NCI-H510A treated with DMSO at 0.1 percent for 48 hours (cell line): ENCODE measurements at regions not wholly inside any gene's neighbourhood (a gene's known extent, or its start where the extent isn't known, plus 50 kb on each side); places are given as distances from the start of the nearest gene placed in this dataset.
"Not testable (repeated sequence)": the region's sequence is repeated elsewhere in the genome, so short reads cannot be mapped to it uniquely, and the experiment has no call there.

Source experiments
- DNase-seq: peaks from one replicate; lab custom pipeline; 2025; lab: John Stamatoyannopoulos, UW

- no peak for DNase-seq
These were observed 187.8 kb downstream of the ZNF516 start for GRCh38 chr18:76307293-76307690.

- DNase-seq: no peak
These were observed 188.3 kb downstream of the ZNF516 start for GRCh38 chr18:76306685-76307292.

DNA sequence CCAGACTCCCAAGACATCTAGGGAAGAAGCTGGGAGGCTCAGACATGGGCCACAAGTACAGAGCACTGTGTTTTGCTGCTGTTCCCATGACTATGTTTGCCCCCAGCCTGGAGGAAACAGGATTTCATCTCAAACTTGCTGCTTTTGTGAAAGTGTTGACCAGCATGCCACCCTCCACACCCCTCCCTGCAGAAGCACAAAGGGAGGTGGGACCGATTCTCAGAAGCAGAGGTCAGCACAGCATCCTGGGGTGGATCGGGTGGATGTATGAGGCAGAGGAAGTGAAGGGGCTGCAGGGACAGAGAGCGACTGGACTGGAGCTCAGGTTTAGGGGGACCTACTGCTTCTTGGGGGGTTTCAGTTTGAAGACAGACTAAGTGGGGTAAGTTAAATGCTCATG lies 209.2 kb downstream of the ZNF516 start:
- no peak for DNase-seq

DNA sequence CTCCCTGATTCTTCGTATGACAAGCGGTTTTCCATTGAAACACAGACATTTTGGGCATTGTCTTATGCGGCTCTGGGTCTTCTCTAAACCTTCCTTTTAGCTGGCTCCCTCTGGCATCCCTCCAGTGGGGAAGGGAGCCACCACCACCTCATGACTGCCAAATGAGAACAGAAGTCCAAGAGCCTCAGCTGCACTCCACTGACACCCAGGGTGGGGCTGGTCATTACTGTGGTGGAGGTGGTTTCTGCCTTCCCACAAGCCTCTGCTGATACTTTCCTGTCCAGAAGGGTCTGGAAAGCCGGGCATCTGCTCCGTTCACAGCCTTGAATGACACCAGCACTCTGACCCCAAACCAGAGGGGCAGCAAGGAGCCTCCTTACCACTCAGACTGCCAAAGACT lies 213.5 kb downstream of the ZNF516 start:
- no peak for DNase-seq

DNA sequence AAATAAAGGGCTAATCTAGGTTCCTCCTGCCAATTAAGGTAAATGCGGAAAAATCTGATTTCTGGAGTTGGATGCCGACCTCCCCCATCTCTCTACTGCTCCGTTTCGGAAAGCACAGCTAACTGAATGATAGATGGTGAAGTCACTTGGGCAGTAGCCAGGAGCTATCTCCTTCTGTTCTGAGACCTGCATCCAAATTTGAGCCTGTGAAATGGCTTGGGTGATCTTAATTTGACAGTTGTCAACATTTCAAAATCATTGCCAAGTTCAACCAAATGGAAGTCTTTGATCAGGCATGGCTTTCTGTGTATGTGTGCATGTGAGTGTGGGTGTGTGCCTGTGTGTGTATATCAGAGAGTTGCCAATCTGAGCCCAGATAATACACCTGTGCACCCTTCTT lies 217.2 kb downstream of the ZNF516 start:
- no peak for DNase-seq

DNA sequence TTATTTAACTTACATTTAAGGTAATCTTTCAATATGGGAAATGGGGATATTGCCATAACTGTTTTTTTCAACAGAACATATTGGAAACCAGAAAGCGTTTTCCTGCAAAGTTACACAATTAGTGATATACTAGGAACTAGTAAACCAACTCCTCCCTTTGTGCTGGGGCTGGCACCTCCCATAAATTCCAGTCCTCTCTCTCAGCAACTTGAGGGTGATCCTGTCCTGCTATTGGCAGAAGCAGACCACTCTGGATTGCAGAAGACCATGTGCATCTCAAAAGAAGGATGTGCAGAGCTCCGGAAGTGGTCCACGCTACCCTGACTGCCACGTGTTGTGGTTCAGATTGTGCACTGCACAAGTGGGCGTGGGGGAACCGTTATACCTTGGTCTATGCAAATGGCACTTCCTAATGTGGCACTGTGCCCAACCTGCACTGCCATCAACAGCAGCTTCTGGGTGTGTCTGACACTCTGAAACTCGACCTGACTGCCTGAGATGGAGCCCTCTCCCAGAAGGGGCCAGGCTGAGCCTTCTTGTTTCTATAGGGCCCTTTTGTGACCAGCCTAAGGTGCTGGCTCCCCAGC lies 219.2 kb downstream of the ZNF516 start:
- peak; percentile 17 for DNase-seq

GRCh38 chr18:76274468-76275289 lies 220.4 kb downstream of the ZNF516 start:
- peak; percentile 67 for DNase-seq

DNA sequence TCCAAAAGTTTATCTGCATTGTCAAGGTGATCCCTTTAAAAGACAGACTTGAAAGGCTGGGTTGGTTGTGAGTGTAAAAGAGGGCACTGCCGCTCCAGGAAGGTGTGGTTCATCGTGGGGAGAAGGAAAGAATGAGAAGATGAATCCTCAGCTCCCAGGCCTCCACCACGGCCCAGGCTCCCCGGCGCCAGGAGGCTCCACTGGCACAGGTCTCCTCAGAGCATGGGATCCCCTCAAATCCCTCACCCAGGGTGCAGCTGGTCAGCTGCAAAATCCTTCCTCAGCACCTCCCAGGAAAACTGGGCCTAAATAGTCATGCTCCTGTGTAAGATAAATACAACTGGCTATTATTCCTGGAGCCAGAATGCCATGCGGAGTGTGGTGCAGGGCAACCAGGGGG lies 221.1 kb downstream of the ZNF516 start:
- DNase-seq: no peak

DNA sequence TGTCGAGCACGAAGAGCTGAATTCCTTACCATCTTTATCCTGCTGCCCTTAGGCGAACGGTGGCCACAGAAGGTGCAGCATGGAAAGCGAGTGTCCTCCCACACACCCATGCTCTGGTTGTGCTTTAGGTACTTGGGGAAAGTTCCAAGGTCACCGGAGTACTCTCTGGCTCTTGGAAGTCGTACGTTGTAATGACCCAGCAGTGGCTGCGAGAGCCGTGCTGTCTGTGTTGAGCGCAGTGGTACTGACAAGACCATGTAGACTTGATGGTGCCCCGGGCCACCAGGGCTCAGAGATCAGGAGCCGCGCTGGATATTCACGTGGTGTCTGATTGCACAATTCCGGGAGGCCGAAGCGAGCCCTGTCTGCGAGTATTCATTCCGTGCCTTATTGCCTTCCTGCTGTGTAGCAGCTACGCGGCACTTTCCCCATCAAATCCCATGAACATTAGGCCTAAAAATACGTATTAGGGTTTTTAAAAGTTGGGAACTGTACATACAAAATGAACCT lies 222.0 kb downstream of the ZNF516 start:
- DNase-seq: no peak

DNA sequence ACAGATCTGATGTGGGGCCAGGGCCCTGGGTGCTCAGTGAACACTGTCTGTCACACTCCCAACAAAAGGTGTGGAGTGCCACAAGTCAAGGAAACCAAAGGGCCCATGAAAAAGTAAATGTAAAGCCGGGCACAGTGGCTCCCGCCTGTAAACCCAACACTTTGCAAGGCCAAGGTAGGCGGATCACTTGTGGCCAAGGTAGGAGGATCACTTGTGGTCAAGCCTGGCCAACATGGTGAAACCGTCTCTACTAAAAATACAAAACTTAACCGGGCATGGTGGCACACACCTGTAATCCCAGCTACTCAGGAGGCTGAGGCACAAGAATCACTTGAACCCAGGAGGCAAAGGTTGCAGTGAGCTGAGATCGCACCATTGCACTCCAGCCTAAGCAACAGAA lies 227.6 kb downstream of the ZNF516 start:
- not testable (repeated sequence) for DNase-seq

- DNase-seq: no peak
These were observed 228.6 kb downstream of the ZNF516 start for GRCh38 chr18:76266236-76266991.

DNA sequence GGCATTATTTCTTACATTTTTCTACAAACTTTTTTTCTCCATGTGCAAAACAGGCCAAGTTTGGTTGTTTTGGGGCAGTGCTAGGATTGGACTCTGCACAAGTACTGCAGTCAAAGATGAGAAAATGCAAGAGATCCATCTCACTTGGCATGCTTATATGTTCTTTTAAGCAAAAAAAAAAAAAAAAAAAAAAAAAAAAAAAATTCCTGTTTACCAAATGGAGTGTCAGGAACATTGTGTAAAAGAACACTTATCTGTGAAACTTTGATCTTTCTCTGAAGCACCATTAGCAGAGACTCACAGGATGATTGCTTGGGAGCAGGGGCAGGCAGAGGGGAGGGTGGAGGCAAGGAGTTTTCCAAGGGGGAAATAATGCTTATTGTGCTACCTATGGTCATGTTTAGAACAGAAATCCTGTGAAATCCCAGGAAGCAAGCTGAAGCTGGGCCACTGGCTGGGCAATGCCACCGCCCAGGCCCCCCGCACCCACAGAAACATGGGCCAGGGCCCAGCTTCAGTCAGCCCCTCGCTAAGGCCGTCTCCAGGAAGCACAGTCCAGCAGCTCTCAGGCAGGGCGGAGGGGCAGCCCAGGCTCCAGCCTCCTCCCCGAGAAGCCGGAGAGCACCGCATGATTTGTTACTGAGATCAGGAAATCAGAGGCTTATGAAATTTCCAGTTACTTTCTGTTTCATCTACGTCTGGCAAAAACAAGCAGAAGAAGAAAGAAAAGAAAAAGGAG lies 229.4 kb downstream of the ZNF516 start:
- no peak for DNase-seq

DNA sequence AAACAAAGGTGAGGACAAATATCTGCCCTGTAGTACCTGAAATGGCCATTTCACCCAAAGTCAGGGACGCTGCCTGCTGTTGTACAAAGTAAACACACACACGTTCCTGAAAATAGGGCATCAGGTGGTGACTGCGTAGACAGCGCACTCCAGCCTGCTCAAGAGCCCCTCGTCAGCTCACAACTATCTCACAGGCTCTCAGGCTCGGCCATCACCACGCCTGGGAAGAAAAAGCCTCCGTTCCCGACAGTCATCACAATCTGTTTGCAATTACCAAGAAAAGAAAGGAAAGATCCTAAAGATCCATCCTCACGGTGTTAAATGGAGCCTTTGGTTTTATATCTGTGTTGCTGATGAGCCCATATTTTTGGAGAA lies 230.2 kb downstream of the ZNF516 start:
- peak; percentile 80 for DNase-seq

- no peak for DNase-seq
These were observed 230.7 kb downstream of the ZNF516 start for GRCh38 chr18:76264198-76264875.

GRCh38 chr18:76263046-76264005 lies 231.7 kb downstream of the ZNF516 start:
- no peak for DNase-seq

DNA sequence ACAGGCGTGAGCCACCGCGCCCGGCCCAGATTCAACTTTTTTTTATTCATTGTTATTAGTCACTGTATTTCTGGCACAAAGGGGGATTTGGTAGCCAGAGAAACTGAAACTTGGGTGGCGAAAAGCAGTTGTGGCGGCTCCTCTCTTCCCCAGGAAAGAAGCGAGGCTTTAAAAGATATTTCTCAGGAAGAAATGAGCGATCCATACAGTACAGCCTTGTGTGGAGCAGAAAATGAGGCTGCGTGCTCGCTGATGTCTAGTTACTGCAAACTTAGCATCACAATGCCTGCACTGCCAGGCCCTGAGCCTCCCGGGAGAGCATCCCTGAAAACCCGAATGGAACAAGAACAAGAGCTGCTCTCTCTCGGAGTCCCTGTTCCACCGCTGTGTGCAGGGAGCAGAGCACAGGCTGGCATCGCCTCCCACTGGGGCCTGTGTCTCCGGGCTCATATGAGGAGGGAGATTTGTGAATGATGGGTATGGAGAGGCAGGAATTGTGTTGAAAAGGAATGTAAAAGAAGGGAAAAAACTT lies 234.0 kb downstream of the ZNF516 start:
- no peak for DNase-seq

- DNase-seq: no peak
These were observed 235.3 kb downstream of the ZNF516 start for GRCh38 chr18:76259711-76260110.

DNA sequence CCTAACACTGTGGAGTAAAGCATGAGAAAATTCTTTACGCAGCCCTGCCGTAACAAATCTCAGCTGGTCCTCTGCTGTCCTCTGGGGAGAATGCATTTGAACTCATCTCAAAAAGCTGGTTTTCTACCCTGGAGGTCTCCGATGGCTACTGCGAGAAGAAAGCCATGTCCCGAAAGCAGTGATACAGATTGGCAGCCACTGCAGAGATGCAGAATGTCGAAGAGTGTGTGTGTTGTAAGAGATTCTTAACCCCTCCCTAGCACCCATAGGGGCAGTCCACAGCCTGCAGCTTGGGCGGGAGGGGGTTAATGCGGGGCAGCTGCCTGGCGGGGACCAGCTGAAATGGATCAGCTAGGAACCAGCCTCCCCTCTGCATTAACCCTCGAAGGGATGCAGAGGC lies 235.9 kb downstream of the ZNF516 start:
- no peak for DNase-seq

GRCh38 chr18:76258209-76258608 lies 236.8 kb downstream of the ZNF516 start:
- no peak for DNase-seq
